H1 (cell line): ENCODE measurements at regions not wholly inside any gene's neighbourhood (a gene's known extent, or its start where the extent isn't known, plus 50 kb on each side); places are given as distances from the start of the nearest gene placed in this dataset.

Experiments
- CTCF ChIA-PET: fragments of 300-600 bp; sonication (Branson Sonifier 250); formaldehyde crosslinking; loops from one replicate; lab custom pipeline; 2021; ENCODE audit not compliant: partially characterized antibody; lab: Charles Lee
- POLR2A ChIA-PET: fragments of 300-600 bp; sonication (Branson Sonifier 250); formaldehyde crosslinking; loops from one replicate; lab custom pipeline; 2021; ENCODE audit warnings: inconsistent platforms; ENCODE audit not compliant: partially characterized antibody; lab: Charles Lee
- DNase-seq, 2 experiments: peaks; one replicate each; pipeline versions ENCODE4 v3.0.0 to v3.0.0-alpha.2; 2010 to 2022; ENCODE audit warnings: low spot score in 2 of 2, low read depth in 1 of 2, mixed read lengths in 1 of 2
- FAIRE-seq: peaks from 2 replicates; lab custom pipeline; 2011; peaks lifted over from hg19 to GRCh38; lab: Jason Lieb, UNC
- H2AFZ ChIP-seq: 2 replicates; pipeline ENCODE4 v1.8.1; 2012; ENCODE audit warnings: low read length, inconsistent platforms
- H2AK5ac ChIP-seq: 2 replicates; pipeline ENCODE4 v1.6.1; 2013; ENCODE audit warnings: low read depth, low read length
- H2BK120ac ChIP-seq: replicated peaks from 2 replicates; pipeline ENCODE3; 2013; ENCODE audit warnings: low read depth, low read length, inconsistent platforms
- H2BK12ac ChIP-seq: 2 replicates; pipeline ENCODE4 v1.6.1; 2013; ENCODE audit warnings: low read depth, low read length
- H2BK15ac ChIP-seq: 2 replicates; pipeline ENCODE4 v1.6.1; 2013; ENCODE audit warnings: low read length
- H2BK20ac ChIP-seq: 2 replicates; pipeline ENCODE4 v1.6.1; 2013; ENCODE audit warnings: low read length
- H2BK5ac ChIP-seq: 2 replicates; pipeline ENCODE4 v1.6.1; 2013; ENCODE audit warnings: low read depth, low read length
- H3K14ac ChIP-seq: 2 replicates; pipeline ENCODE4 v1.6.1; 2013; ENCODE audit warnings: inconsistent platforms; ENCODE audit not compliant: insufficient read length
- H3K18ac ChIP-seq: 2 replicates; pipeline ENCODE4 v1.6.1; 2013; ENCODE audit warnings: low read length; ENCODE audit errors: extremely low read depth
- H3K23ac ChIP-seq: 2 replicates; pipeline ENCODE4 v1.6.1; 2013; ENCODE audit warnings: inconsistent platforms; ENCODE audit not compliant: insufficient read length
- H3K23me2 ChIP-seq: 2 replicates; pipeline ENCODE4 v1.6.1; 2013; ENCODE audit warnings: low read depth, low read length
- H3K27ac ChIP-seq: 2 replicates; pipeline ENCODE4 v1.6.1; 2011; ENCODE audit warnings: low read depth, low read length, inconsistent platforms
- H3K27me3 ChIP-seq, 4 experiments: replicated peaks in 1 of 4; 1 replicate in 1 of 4; 2 replicates in 3 of 4; pipeline versions ENCODE4 v1.6.1 to v1.8.1; 2011 to 2013; ENCODE audit warnings: low read length in 3 of 4, mild to moderate bottlenecking in 3 of 4, inconsistent platforms in 2 of 4, mixed read lengths in 2 of 4, moderate library complexity in 1 of 4; ENCODE audit not compliant: control insufficient read depth in 3 of 4, insufficient read depth in 3 of 4; ENCODE audit errors: extremely low read depth in 1 of 4
- H3K36me3 ChIP-seq, 4 experiments: 2 replicates each; pipeline versions ENCODE4 v1.6.1 to v1.8.1; 2011 to 2013; ENCODE audit warnings: mild to moderate bottlenecking in 4 of 4, low read length in 3 of 4, moderate library complexity in 2 of 4, control low read depth in 1 of 4, inconsistent platforms in 1 of 4; ENCODE audit not compliant: insufficient read depth in 4 of 4, control insufficient read depth in 2 of 4
- H3K4ac ChIP-seq: replicated peaks from 2 replicates; pipeline ENCODE3; 2013; ENCODE audit warnings: low read length, low read depth, mixed read lengths, inconsistent platforms; ENCODE audit not compliant: insufficient read length
- H3K4me1 ChIP-seq, 4 experiments: replicated peaks in 1 of 4; 1 replicate in 1 of 4; 2 replicates in 3 of 4; pipeline versions ENCODE4 v1.6.1 to v1.8.1; 2011 to 2013; ENCODE audit warnings: low read length in 3 of 4, inconsistent platforms in 2 of 4, mixed read lengths in 1 of 4; ENCODE audit not compliant: insufficient read depth in 4 of 4, control insufficient read depth in 3 of 4
- H3K4me2 ChIP-seq, 2 experiments: 2 replicates each; pipeline versions ENCODE4 v1.6.1 to v1.8.1; 2011 to 2013; ENCODE audit warnings: low read depth in 2 of 2, low read length in 2 of 2, control low read depth in 1 of 2, inconsistent platforms in 1 of 2, mild to moderate bottlenecking in 1 of 2; ENCODE audit not compliant: insufficient read depth in 1 of 2
- H3K4me3 ChIP-seq, 4 experiments: fragments of 200-600, 300-600 bp in 1 of 4; sonication (generic), shearing (Covaris generic), sonication (Bioruptor Twin) in 1 of 4; 2 replicates each; pipeline versions ENCODE4 v1.5.1 to v1.8.1; 2011 to 2016; ENCODE audit warnings: low read length in 4 of 4, low read depth in 3 of 4, control low read depth in 2 of 4, inconsistent platforms in 2 of 4, mild to moderate bottlenecking in 2 of 4, mixed read lengths in 1 of 4, moderate library complexity in 1 of 4; ENCODE audit not compliant: insufficient read depth in 2 of 4; ENCODE audit errors: extremely low read depth in 1 of 4
- H3K56ac ChIP-seq: replicated peaks from 2 replicates; pipeline ENCODE3; 2013; ENCODE audit warnings: low read depth, mild to moderate bottlenecking, mixed read lengths, low read length, inconsistent platforms; ENCODE audit not compliant: insufficient read length
- H3K79me1 ChIP-seq: 2 replicates; pipeline ENCODE4 v1.6.1; 2013; ENCODE audit warnings: low read depth, low read length, control low read depth
- H3K79me2 ChIP-seq, 2 experiments: 2 replicates each; pipeline versions ENCODE4 v1.6.1 to v1.8.1; 2012 to 2013; ENCODE audit warnings: low read length in 2 of 2, mild to moderate bottlenecking in 2 of 2, inconsistent platforms in 1 of 2; ENCODE audit not compliant: insufficient read depth in 2 of 2, control insufficient read depth in 1 of 2
- H3K9ac ChIP-seq, 4 experiments: replicated peaks in 1 of 4; 1 replicate in 1 of 4; 2 replicates in 3 of 4; pipeline versions ENCODE4 v1.6.1 to v1.8.1; 2011 to 2013; ENCODE audit warnings: low read depth in 3 of 4, low read length in 3 of 4, control low read depth in 2 of 4, mild to moderate bottlenecking in 2 of 4, moderate library complexity in 2 of 4, inconsistent platforms in 1 of 4; ENCODE audit errors: extremely low read depth in 1 of 4
- H3K9me3 ChIP-seq, 2 experiments: 2 replicates each; pipeline versions ENCODE4 v1.6.1 to v1.8.1; 2012 to 2013; ENCODE audit warnings: mild to moderate bottlenecking in 2 of 2, moderate library complexity in 2 of 2, control low read depth in 1 of 2, inconsistent platforms in 1 of 2, low read depth in 1 of 2, low read length in 1 of 2, mixed read lengths in 1 of 2; ENCODE audit not compliant: insufficient read depth in 2 of 2
- H4K20me1 ChIP-seq, 2 experiments: replicated peaks in 1 of 2; 2 replicates each; pipeline versions ENCODE3 to v1.8.1; 2011 to 2013; ENCODE audit warnings: inconsistent platforms in 2 of 2, low read length in 2 of 2, mild to moderate bottlenecking in 1 of 2; ENCODE audit not compliant: insufficient read depth in 2 of 2, control insufficient read depth in 1 of 2
- H4K5ac ChIP-seq: 2 replicates; pipeline ENCODE4 v1.6.1; 2013; ENCODE audit warnings: low read length, low read depth, mixed read lengths, inconsistent platforms; ENCODE audit not compliant: insufficient read length
- H4K8ac ChIP-seq: 2 replicates; pipeline ENCODE4 v1.8.0; 2013; ENCODE audit warnings: mild to moderate bottlenecking, moderate library complexity, low read length, inconsistent platforms; ENCODE audit not compliant: insufficient read depth; ENCODE audit errors: extremely low read depth
- H4K91ac ChIP-seq: replicated peaks from 2 replicates; pipeline ENCODE3; 2013; ENCODE audit warnings: low read length, mixed read lengths, inconsistent platforms; ENCODE audit not compliant: insufficient read length
- WGBS, 2 experiments: shearing (Covaris generic) in 1 of 2; methylation state at CpG; one replicate each; pipeline versions ENCODE4 v1.1.6 to v1.1.7; 2013 to 2015; ENCODE audit warnings: low lambda C conversion rate in 2 of 2, mixed read lengths in 2 of 2, inconsistent platforms in 1 of 2, low coverage in 1 of 2, missing lambda C conversion rate in 1 of 2; ENCODE audit not compliant: insufficient replicate concordance in 2 of 2, insufficient coverage in 1 of 2, insufficient read length in 1 of 2; ENCODE audit errors: extremely low coverage in 1 of 2, missing lambda C conversion rate in 1 of 2; 5-methylcytosine and 5-hydroxymethylcytosine counted together

GRCh38 chr9:134991808-134992754 is 74.4 kb upstream of the FCN1 start:
- FAIRE-seq (no peak), DNase-seq (no peak)
- H3K23ac ChIP-seq = no peak overlapping the region
- no peak overlapping the region for H3K27ac ChIP-seq
- H4K8ac ChIP-seq = no peak overlapping the region
- H3K79me1 ChIP-seq = no peaks in the 10 kb centered on the region
- H3K4me1 ChIP-seq = peaks cover 0 to 2% (median 0%) of the 10 kb centered on the region in 4 experiments; a peak in 3 of 7 replicates
- no peak overlapping the region for H4K91ac ChIP-seq
- H3K23me2 ChIP-seq = no peaks in the 10 kb centered on the region
- H3K79me2 ChIP-seq = no peaks in the 10 kb centered on the region
- no peak overlapping the region for H2BK120ac ChIP-seq
- no peak overlapping the region for H2BK20ac ChIP-seq
- WGBS, 2 experiments = 95% methylated on average over 23 of the region's 42 CpGs; no CpG with 5 or more reads in 1 of the 2 experiments
- POLR2A ChIA-PET = no interaction called here
- CTCF ChIA-PET = interaction anchor here (1.4 kb wide), 1 partner anchor 9 kb away, joined by 5 read pairs; no protein-coding TSS in a partner anchor
- H3K27me3 ChIP-seq = no peaks in the 10 kb centered on the region; a peak in 1 of 7 replicates
- H2BK5ac ChIP-seq = no peak overlapping the region
- H2AFZ ChIP-seq = no peak overlapping the region
- no peak overlapping the region for H3K14ac ChIP-seq
- H3K36me3 ChIP-seq = no peaks in the 10 kb centered on the region
- no peak overlapping the region for H3K4me3 ChIP-seq
- no peak overlapping the region for H2BK15ac ChIP-seq
- H4K5ac ChIP-seq = no peak overlapping the region
- no peak overlapping the region for H3K18ac ChIP-seq
- H2AK5ac ChIP-seq = no peak overlapping the region
- H3K9ac ChIP-seq = no peak overlapping the region
- no peak overlapping the region for H3K4ac ChIP-seq
- H3K9me3 ChIP-seq = peaks cover 1 to 11% of the 10 kb centered on the region in 2 experiments; a peak in 3 of 4 replicates
- H3K4me2 ChIP-seq = no peak overlapping the region
- no peak overlapping the region for H2BK12ac ChIP-seq
- H4K20me1 ChIP-seq = no peaks in the 10 kb centered on the region
- no peak overlapping the region for H3K56ac ChIP-seq
